ENCODE measurements at regions not wholly inside any gene's neighbourhood (a gene's known extent, or its start where the extent isn't known, plus 50 kb on each side); places are given as distances from the start of the nearest gene placed in this dataset.

DNA sequence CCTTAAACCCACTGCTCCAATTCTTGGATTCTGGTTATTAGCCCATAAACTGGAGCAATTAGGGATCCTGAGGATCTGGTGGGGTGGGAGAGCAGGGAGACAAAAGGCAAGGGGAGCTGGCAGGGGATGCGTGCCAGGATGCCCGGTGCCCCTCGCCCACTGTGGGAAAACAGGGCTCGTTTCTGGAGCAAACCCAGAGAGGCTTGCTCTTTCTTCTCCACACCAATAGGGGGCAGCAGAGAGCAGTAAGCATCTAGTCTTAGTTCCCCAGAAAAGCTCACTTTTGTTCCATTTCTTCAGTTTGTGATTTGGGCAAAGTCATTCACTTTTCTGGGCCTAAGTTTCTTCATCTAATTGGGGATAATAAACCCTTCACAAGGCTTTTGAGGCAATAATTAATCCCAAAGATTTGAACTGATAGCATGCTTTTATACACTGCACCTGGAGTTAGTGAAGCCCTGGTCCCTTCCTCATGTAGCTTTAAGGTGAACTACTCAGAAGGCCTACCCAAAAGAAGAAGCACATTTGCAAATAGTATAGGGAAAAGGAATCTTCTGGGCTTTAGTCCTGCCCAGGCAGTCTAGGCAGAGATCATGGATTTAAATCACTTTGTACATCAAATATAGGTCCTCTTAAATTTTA is 160.6 kb upstream of the USP24 start:
- peak; percentile 18 for DNase-seq

DNA sequence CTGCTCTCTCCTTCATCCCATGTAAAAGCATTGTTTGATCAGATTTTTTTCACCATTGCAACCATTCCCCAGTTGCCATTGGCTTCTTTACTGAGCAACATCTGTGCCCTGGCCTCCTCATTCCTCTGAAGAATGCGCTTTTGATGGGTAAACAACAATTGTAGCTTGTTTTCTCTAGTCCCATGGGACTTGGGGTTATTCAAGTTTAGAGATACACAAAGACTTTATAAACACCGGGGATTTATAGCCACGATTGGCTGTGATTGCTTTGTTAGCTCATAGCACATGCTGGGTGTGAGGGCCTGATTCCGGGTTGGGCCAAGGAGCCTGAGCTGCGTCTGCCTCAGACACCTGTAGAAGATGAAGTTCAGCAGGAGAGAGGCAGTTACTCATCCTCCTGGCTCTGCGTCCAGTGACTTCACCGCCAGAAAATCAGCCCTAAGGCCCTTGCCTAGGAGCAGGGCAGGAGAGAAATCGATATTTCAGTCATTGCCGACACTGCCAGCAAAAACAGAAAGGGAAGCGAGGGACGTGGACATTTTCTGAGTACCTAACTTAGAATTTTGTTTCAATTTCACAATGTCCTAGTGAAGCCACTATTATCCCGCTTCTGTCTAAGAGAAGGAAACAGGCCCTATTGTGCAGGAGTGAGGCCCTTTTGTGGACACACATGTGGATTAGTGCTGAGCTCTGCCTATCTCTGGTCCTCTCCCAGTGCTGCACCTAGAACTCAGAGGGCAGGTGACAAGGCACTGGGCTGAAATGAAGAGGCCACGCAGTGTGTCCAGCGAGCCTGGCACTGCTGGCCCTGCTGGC is 159.8 kb upstream of the USP24 start:
- no peak for DNase-seq

DNA sequence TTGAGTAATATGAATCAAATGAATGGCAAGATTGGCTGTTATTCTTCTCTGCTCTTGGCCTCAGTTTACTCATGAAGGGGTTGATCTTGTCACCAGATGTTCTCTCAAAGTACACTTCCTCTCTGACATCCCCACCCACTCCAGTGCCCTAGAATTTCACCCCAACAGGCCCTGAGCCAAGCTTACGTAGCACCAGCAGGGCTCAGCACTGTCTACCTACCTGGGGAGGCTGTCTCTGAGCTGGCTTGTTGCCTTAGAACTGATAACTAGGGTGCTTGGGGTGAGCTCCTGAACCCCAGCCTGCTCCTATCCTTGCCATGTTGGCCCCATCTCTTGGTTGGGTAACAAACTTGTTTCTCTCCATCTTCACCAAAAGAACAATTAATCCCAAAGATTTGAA is 159.1 kb upstream of the USP24 start:
- DNase-seq: no peak

DNA sequence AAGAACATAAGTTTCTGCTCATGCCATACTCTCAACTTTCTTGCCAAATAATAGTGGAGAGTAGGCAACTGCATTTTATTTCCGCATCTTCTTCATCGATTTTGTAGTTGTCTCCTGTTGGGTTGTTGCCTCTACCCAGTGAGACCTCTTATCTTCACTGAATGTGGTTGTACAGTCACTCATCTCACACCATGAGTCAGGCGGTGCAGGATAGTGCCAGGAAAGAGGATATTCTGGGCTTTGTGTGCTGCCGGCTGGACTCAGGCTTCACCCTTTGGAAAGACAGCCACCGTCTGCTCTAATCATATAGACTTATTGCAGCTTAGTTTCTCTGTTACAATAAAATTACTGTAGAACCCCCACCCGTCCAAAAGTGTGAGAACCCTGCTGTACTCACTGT is 154.3 kb upstream of the USP24 start:
- no peak for DNase-seq

DNA sequence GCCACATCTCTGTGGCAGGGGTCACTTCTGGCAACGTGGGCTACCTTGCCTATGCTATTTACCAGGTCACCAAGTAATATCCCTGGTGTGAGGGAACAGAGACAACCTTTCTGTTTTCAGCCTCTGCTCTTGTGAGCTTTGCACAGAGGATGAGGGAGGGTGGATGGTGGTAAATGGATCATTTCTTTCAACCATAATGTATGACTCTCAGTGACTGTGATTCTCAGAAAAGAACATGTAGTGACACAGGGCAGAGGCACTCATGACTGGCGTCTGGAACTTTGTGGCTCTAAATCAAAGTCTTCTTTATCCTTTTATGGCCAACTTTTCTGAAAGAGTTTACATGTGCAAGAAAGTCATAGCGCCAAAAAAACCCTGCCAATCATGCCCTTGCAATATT is 153.5 kb upstream of the USP24 start:
- no peak for DNase-seq

DNA sequence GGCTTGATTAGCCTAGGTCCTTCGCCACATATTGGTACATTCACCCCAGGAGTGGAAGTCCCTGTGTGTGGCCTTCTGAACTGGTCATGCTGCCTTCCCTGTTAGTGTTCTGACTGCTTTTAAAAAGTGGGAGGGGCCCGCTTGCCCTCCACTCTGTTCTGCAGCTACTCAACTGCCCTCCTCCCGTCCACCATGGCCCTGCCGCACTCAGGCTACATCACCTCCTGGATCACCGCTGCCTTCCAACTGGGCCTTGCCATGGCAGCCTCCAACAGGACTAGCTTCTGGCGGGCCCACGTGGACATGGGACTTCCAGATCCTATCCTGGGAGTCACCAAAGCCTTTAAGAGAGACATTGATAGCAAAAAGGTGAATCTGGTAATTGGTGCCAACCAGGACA is 152.1 kb upstream of the USP24 start:
- no peak for DNase-seq

DNA sequence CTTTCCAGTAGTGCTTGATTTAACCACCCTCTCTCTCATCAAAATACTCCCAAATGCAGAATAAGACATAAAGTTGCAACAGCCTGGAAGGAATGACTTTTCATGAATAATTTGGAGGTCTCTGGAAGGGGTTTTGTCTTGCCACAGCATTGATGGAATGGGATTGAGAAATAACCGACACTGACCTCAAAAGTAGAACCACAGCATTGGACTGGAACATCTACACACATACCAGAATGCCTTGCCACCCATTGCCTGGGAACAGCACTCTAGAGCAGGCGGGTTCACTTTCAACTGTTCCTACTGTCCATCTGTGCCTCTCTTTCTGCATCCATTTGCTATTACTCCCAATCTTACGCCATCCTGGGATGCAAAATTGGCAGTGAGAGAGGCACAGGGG is 149.1 kb upstream of the USP24 start:
- no peak for DNase-seq

DNA sequence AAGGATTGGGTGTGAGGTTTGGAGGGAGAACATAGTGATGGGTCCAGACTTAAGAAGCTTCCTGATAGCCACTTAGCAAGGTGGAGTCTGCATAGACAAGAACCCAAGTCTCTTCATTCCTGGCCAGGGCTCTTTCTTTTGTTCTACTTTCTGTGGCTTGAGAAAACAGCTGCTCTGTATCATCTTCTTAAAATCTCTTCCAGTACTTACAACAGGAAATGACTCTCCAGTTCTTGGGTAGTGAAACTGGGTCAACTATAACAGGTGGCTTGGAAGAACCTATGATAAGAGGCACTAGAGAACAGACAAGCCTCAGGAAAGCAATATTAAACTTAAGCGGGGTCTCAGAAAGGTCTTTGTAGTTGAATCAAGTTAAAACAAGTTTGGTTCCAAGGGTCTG is 148.1 kb upstream of the USP24 start:
- no peak for DNase-seq

DNA sequence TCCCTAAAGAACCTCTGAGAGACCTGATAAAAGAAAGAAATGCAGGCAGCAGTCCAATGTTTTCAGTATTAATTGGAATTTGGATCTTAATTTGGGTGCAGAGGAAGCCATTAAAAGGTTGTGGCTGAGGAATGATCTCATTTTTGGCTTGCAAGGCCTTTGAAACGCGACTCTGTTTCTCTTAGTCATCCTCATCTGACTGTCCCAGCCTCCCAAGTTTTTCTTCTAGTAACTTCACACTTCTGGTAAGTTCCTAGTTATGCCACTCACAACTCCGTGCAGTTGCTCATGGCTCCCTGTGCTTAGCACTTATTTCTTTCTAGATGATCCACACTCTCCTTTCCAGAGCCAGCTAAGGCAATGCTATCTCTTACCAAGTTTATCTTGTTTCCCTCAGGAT is 147.4 kb upstream of the USP24 start:
- no peak for DNase-seq

DNA sequence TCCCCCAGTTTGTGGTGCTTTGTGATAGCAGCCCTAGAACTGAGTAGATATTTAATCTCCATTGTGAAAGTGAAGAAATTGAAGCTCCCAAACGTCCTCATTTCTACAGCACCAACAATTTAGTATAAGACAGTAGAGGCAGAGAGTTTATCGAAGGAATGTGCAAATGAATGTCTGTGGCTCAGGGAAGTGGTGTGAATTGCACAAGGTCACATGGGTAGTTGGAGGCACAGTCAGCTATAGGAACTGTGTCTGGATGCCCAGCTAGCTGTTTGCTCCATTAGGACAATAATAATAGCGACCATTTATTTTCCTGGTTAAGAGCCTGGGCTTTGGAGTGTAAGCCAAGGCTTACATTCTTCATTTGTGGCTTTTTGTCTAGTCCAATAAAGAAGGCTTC is 144.4 kb upstream of the USP24 start:
- DNase-seq: no peak

DNA sequence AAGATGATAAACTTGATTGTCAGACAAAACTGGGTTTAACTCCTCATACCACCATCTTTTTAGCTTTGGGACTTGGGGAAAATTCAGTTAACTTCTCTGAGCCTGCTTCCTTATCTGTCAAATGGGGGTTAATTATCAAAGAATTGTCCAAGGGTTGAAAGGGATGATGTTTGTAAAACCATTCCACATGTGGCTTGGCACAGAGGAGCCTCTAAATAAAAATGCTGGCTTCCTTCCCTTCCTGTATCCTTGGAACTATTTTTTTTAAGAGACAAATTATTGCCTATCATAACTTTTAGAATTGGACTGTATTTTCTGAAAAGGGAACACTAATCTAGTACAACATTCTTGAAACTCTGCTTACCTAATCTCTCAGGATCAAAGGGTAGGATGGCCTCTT is 143.4 kb upstream of the USP24 start:
- DNase-seq: no peak

DNA sequence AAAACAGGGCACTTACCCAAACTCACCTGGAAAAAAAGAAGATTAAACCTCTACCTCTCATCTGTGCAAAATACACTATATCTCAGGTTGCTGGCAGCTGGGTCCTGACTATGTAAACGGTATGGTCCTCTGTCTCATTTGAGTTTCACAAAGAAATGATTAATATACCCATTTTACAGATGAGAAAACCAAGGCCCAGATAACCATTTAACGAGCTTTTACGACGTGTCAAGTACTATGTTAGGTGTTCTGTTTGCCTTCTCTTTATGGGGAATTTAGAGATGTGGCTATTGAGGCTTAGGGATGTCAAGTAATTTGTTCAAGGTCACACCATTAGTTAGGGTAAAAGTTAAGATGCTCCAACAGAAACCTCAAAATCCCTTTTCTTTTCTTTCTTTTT is 140.4 kb upstream of the USP24 start:
- DNase-seq: no peak

DNA sequence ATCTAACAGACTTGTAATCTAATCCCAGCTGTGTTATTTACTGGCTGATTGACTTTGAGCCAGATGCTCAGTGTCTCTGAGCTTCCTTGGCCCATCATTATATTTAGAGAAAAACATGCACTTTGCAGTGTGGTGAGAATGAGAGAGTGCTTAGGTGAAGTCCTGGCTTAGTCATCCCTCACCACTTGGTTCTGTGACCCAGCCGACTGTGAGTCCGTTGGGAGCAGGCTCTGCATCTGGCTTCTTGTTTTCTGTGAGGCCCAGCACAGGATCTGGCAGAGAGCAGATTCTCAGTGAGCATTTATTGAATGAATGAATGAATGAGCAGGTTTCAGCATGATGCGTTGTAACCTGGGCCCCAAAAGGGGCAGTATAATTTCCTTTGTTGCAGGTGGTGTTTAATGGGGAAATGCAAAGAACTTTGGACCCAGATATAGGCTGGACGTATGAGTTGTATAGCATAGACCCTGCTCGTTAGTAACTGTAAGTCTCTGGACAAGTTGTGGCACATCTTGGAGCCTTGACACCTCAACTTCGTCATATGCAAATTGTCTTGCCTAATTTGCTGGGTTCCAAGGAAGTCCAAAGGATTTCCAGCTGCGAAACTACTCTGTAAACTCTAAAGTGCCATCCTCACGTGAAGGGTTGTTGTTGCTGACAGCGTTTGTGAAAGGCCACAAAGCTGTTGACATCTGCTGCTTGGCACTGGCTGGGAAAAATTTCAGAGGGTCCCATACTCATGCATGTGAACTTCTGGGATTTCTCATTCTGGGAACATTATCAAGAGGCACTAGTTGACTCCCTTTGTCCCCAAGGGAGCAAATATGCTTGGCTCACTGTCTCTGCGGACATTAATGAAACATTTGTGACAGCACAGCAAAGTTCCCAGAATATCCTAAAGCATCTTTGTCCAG is 138.8 kb upstream of the USP24 start:
- DNase-seq: peak; percentile 51

DNA sequence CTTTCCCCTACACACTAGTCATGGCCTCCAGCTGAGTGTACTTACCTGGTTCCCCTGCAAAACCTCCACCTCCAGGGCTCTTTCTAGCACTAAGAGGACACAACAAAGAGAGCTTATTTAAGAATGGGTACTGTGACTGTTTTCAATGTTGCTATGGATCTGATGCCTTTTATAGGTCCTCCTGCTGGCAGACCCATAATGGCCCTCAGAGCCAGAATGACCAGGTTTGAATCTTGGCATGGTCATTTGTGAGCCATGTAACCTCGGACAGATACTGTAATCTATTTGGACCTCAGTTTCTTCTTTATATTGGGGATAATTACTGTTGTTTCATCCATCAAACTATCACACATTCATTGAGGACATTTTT is 137.6 kb upstream of the USP24 start:
- no peak for DNase-seq

DNA sequence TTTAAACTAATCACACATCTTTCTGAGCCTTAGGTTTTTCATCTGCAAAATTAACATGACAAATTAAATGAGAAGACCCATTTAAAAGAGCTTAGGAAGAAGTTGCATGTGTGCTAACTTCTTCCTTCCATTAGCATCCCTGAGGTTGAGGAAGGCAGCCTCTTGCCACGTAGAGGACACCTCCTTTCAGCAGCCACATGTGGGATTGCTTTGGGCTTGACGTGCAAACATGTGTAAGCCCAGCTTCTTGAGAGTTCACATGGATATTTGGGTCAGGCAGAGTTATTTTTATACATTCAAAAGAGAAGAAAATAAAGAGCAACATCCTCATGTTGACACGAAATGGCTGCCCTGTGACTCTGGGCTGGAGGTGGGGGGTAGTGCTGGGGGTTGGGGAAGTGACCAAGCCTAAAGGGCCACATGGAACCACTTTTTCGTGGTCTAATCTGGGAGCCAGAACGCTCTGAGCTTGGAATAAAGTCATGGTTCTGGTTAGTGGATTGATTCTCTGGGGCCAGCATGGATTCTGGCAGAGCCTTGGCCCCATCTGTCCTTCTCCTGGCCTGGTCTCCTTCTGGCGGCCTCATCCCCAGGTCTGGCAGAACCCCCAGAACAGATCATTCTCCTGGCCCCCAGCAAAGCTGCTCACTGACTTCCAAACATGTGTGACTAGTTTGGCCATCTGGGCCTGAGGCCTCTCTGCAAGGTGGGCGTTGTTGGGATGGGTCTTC is 137.1 kb upstream of the USP24 start:
- DNase-seq: no peak

DNA sequence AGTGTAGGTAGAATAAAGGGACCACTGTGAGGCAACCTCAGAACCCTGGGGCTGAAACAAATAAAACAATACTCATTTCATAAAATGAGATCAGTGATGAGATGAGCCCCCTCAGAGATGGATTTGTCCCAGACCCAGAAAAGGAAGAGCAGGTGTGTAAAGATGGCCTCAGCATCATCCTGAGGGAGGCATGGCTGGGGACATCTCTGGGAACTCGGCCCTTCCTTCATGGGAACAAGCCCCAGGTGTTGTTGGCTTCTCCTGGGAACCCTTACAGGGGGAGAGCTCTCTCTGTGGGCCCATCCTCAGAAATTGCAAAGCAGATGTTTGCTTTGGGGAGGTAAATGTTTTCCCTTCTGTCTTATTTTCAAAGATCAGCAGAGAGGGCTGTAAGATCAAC is 133.2 kb upstream of the USP24 start:
- DNase-seq: peak; percentile 19

DNA sequence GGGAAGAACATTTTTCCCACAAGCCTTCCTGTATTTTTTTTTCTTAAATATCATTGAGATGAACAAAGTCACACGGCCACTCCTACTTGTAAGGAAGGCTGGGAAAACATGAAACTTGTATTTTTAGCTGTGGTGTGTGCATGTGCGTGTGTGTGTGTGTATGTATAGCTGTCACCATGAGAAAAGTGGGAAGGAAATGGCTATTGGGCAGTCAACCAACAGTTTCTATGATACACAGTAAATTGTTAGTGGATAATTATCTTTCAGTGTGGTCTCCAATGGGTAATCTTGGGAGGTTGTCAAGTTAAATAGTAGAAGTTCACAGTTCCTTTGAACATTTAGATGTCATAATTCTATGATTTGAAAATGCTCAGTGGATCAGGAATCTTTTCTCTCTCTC is 132.7 kb upstream of the USP24 start:
- no peak for DNase-seq

DNA sequence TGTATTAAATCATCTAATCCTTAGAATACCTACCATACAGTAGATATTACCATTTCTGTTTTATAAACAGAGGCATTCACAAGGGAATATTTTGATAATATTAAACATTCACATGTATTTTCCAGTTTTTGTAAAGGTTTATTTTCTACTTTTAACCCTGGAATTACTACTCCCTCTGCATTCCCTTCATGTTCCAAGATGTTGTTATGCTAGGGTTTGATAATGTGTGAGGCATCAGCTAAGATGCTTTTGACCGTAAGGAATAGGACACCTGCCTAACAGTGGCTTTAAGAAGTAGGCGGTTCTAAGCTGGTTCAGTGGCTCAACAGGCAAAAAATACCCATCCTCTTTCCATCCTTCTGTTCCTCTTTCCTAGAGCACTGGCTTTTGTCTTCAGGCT is 131.9 kb upstream of the USP24 start:
- DNase-seq: no peak

DNA sequence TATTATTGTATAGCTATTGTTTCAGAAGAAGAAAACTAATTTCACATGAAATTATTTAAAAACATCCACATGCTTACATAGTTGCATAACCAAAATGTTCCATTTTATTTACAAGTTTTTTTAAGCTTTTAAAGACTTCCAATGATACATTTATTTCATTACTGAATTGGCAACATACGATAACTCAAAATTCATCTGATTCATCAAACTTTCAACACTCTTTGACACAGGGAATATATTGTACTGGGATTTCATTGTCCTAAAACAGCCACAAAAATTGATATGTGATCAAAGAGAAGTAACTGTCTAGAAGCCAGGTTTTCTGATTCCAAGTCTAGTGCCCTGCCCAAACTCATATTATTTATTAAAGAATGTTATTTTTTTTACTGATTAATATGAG is 131.4 kb upstream of the USP24 start:
- DNase-seq: no peak

DNA sequence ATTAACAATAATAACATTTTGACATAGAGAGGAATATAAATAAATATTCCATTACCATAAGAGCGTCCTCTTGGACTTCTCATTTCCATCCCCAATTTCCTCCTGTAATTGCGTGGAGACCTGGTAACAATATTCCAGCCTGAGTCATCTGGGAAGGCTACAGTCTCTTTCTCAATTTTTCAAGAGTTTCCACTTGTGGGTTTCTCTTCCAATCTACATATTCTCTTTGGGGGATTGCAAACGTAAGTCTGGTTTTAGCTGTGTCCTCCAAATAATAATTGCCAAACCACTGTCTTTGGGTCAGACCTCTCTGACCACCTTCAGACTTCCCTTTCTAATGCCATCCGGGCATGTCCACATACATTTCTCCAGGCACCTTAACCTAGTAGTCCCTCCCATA is 124.5 kb upstream of the USP24 start:
- DNase-seq: no peak

DNA sequence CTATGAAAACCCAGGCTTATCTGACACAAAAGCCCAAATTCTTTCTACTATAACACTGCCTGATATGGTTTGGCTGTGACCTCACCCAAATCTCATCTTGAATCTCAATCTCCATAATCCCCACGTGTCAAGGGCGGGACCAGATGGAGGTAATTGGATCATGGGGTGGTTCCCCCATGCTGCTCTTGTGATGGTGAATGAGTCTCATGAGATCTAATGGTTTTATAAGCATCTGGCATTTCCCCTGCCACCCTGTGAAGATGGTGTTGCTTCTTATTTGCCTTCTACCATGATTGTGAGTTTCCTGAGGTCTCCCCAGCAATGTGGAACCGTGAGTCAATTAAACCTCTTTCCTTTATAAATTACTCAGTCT is 123.3 kb upstream of the USP24 start:
- peak; percentile 76 for DNase-seq

DNA sequence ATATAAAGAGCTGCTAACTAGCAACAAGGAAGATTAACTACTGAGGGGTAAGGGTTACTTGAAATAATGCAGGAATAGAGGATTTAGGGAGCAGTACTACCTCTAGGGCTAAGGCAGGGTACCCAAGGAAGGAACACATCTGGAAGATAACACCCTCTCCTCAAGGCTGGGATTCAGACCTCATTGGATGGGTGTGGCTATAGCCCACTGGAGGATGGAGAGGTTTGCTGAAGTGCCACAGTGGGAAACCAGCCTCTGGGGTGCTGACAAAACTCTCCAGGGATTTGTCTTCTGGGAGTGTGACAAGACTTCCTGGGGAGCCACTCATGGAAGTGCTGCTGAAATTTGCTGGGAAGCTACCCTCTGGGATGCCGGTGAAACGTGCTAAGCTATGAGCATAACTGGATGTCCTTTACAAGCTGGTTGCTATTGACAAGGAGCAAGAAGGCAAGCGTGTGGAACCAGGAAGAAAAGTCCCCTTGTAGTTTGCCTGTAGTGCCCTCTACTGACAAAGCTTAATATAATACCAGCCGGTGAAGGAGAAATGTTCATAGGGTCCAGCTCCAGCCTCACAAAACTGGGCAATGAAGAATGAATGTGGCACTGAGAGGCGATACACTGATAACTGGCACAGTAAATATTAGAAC is 122.8 kb upstream of the USP24 start:
- peak; percentile 51 for DNase-seq

DNA sequence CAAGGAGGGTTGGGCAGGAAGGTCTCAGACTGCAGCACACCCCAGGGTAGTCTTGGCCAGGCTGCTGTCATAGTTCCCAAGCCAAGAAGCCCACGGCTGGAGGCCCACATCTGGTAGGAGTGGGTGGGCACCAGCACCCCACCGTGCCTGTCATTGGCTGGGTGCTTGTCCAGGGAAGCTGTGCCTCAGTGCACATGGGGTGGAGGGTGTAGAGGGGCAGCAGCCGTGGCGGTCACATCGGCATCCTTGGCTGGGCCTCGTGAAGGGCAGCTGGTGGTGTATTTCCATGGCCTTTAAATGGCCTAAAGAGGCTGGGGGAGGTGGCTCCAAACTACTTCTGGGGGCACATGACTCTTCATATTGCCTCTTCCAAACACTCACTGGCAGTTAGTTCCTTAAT is 119.6 kb upstream of the USP24 start:
- DNase-seq: no peak
